Astrocyte of the cerebellum (primary cell): ENCODE measurements at regions not wholly inside any gene's neighbourhood (a gene's known extent, or its start where the extent isn't known, plus 50 kb on each side); places are given as distances from the start of the nearest gene placed in this dataset.

Source experiments
- DNase-seq: peaks from one replicate; pipeline ENCODE4 v3.0.0-alpha.2; 2011; ENCODE audit warnings: low read depth
- H3K4me3 ChIP-seq: 2 replicates; pipeline ENCODE4 v1.5.1; 2011; ENCODE audit warnings: mild to moderate bottlenecking, low read depth, low read length, moderate library complexity
- CTCF ChIP-seq: IDR thresholded peaks from 2 replicates; pipeline ENCODE4 v1.5.1; 2012; ENCODE audit warnings: low read length, low read depth, moderate library complexity, mild to moderate bottlenecking; ENCODE audit errors: missing control alignments
- in situ Hi-C: cut with HindIII; loops from 2 replicates; pipeline ENCODE4 v1.10.0; 2017; ENCODE audit warnings: low sequenced_read_pairs

- no peak overlapping the region for H3K4me3 ChIP-seq
- no peak for DNase-seq
- in situ Hi-C loops = no loop called here
- no peak for TF ChIP-seq CTCF
These were observed 192.6 kb downstream of the TTC6 start for GRCh38 chr14:37787879-37788494.

- TF ChIP-seq CTCF = no peak
- DNase-seq = no peak
- H3K4me3 ChIP-seq = no peak overlapping the region
- in situ Hi-C loops = no loop called here
These were observed 196.1 kb downstream of the TTC6 start for GRCh38 chr14:37791384-37792036.

- no peak overlapping the region for H3K4me3 ChIP-seq
- DNase-seq = no peak
- no peak for TF ChIP-seq CTCF
- in situ Hi-C loops = no loop called here
These were observed 196.7 kb downstream of the TTC6 start for GRCh38 chr14:37792124-37792523.

GRCh38 chr14:37796703-37797416, 201.4 kb downstream of the TTC6 start:
- no peak for TF ChIP-seq CTCF
- in situ Hi-C loops = no loop called here
- no peak for DNase-seq
- no peak overlapping the region for H3K4me3 ChIP-seq

GRCh38 chr14:37797675-37798074, 202.2 kb downstream of the TTC6 start:
- no peak for DNase-seq
- no peak for TF ChIP-seq CTCF
- H3K4me3 ChIP-seq = no peak overlapping the region
- in situ Hi-C loops = no loop called here

- no peak for TF ChIP-seq CTCF
- no peak for DNase-seq
- H3K4me3 ChIP-seq = no peak overlapping the region
- in situ Hi-C loops = no loop called here
These were observed 212.3 kb downstream of the TTC6 start for GRCh38 chr14:37807722-37808121.
